CD8-positive, alpha-beta memory T cell (primary cell): ENCODE measurements at regions not wholly inside any gene's neighbourhood (a gene's known extent, or its start where the extent isn't known, plus 50 kb on each side); places are given as distances from the start of the nearest gene placed in this dataset.
"Not testable (repeated sequence)": the region's sequence is repeated elsewhere in the genome, so short reads cannot be mapped to it uniquely, and the experiment has no call there.

Source experiments
- CTCF ChIA-PET: fragments of 350-600 bp; sonication (Branson Sonifier 250); formaldehyde crosslinking; loops from one replicate; lab custom pipeline; 2021; ENCODE audit warnings: antibody characterized with exemption; lab: Charles Lee
- POLR2A ChIA-PET: fragments of 350-600 bp; sonication (Branson Sonifier 250); formaldehyde crosslinking; loops from one replicate; lab custom pipeline; 2021; ENCODE audit warnings: antibody characterized with exemption; lab: Charles Lee
- DNase-seq, 5 donors: peaks; one replicate each; pipeline versions ENCODE4 v3.0.0 to v3.0.0-alpha.2; 2020 to 2022; ENCODE audit warnings: mixed read lengths in 1 of 5
- H3K27ac ChIP-seq: one replicate; pipeline ENCODE4 v1.7.0; 2013; ENCODE audit warnings: low read depth, mild to moderate bottlenecking, low read length, moderate library complexity
- H3K27me3 ChIP-seq: 2 replicates; pipeline ENCODE4 v1.7.0; 2013; ENCODE audit warnings: low read length, mild to moderate bottlenecking; ENCODE audit not compliant: insufficient read depth, poor library complexity, severe bottlenecking
- H3K36me3 ChIP-seq: 2 replicates; pipeline ENCODE4 v1.7.0; 2013; ENCODE audit warnings: mild to moderate bottlenecking, low read length, moderate library complexity; ENCODE audit not compliant: insufficient read depth
- H3K4me1 ChIP-seq: 2 replicates; pipeline ENCODE4 v1.7.0; 2013; ENCODE audit warnings: mild to moderate bottlenecking, low read length, moderate library complexity; ENCODE audit not compliant: insufficient read depth
- H3K4me3 ChIP-seq: 2 replicates; pipeline ENCODE4 v1.7.0; 2013; ENCODE audit warnings: mild to moderate bottlenecking, low read length
- H3K9me3 ChIP-seq: 2 replicates; pipeline ENCODE4 v1.7.0; 2013; ENCODE audit warnings: mild to moderate bottlenecking, low read length
- H3K27ac Mint-ChIP-seq, 8 donors: one replicate each; pipeline ENCODE4 v1.8.0; 2020 to 2021; ENCODE audit warnings: mixed read lengths in 8 of 8, mild to moderate bottlenecking in 6 of 8, inconsistent platforms in 3 of 8, moderate library complexity in 3 of 8
- H3K27me3 Mint-ChIP-seq, 2 donors: one replicate each; pipeline ENCODE4 v1.8.0; 2020 to 2021; ENCODE audit warnings: mixed read lengths in 2 of 2, mild to moderate bottlenecking in 1 of 2, moderate library complexity in 1 of 2
- H3K36me3 Mint-ChIP-seq, 3 donors: one replicate each; pipeline ENCODE4 v1.8.0; 2020 to 2021; ENCODE audit warnings: mixed read lengths in 3 of 3, inconsistent platforms in 1 of 3, mild to moderate bottlenecking in 1 of 3
- H3K4me1 Mint-ChIP-seq, 3 donors: one replicate each; pipeline ENCODE4 v1.8.0; 2020 to 2021; ENCODE audit warnings: mixed read lengths in 3 of 3, inconsistent platforms in 1 of 3, mild to moderate bottlenecking in 1 of 3
- H3K4me3 Mint-ChIP-seq, 7 donors: one replicate each; pipeline ENCODE4 v1.8.0; 2020 to 2021; ENCODE audit warnings: mixed read lengths in 7 of 7, mild to moderate bottlenecking in 6 of 7, moderate library complexity in 4 of 7, inconsistent platforms in 2 of 7
- H3K9me3 Mint-ChIP-seq, 5 donors: one replicate each; pipeline ENCODE4 v1.8.0; 2020 to 2022; ENCODE audit warnings: mixed read lengths in 5 of 5, mild to moderate bottlenecking in 3 of 5, moderate library complexity in 2 of 5, inconsistent platforms in 1 of 5

- no peak overlapping the region for H3K27ac ChIP-seq
- DNase-seq: no peak
- CTCF ChIA-PET: no interaction called here
- H3K4me3 Mint-ChIP-seq: no peak overlapping the region
- no peak overlapping the region for H3K27ac Mint-ChIP-seq
- no peaks in the 10 kb centered on the region for H3K27me3 ChIP-seq
- H3K4me3 ChIP-seq: no peak overlapping the region
- H3K9me3 Mint-ChIP-seq: peaks cover 0 to 5% (median 3%) of the 10 kb centered on the region in 5 donors
- H3K9me3 ChIP-seq: no peaks in the 10 kb centered on the region
- H3K36me3 ChIP-seq: no peaks in the 10 kb centered on the region
- H3K4me1 ChIP-seq: no peaks in the 10 kb centered on the region
- H3K36me3 Mint-ChIP-seq: no peaks in the 10 kb centered on the region
- H3K4me1 Mint-ChIP-seq: no peaks in the 10 kb centered on the region
- no peaks in the 10 kb centered on the region for H3K27me3 Mint-ChIP-seq
- POLR2A ChIA-PET: no interaction called here
Measured at GRCh38 chr11:101715281-101715680, 131.5 kb upstream of the TRPC6 start.

- CTCF ChIA-PET: no interaction called here
- Mint-ChIP-seq H3K36me3 (no peaks in the 10 kb centered on the region), H3K27me3 (peaks cover 0 to 3% of the 10 kb centered on the region in 2 donors), H3K27ac (no peak overlapping the region), H3K4me3 (no peak overlapping the region), H3K4me1 (no peaks in the 10 kb centered on the region), H3K9me3 (peaks cover 0 to 7% (median 2%) of the 10 kb centered on the region in 5 donors)
- Histone ChIP-seq H3K4me1 (no peaks in the 10 kb centered on the region), H3K4me3 (no peak overlapping the region), H3K27ac (no peak overlapping the region), H3K9me3 (no peaks in the 10 kb centered on the region), H3K27me3 (no peaks in the 10 kb centered on the region), H3K36me3 (no peaks in the 10 kb centered on the region)
- no peak for DNase-seq
- POLR2A ChIA-PET: no interaction called here
Measured at GRCh38 chr11:101707477-101707876, 123.7 kb upstream of the TRPC6 start.

- Histone ChIP-seq H3K27ac (no peak overlapping the region), H3K27me3 (no peaks in the 10 kb centered on the region), H3K4me3 (no peak overlapping the region), H3K9me3 (no peaks in the 10 kb centered on the region), H3K36me3 (no peaks in the 10 kb centered on the region), H3K4me1 (no peaks in the 10 kb centered on the region)
- ChIA-PET POLR2A (no interaction called here), CTCF (no interaction called here)
- Mint-ChIP-seq H3K9me3 (peaks cover 0 to 7% (median 2%) of the 10 kb centered on the region in 5 donors), H3K36me3 (no peaks in the 10 kb centered on the region), H3K4me3 (no peak overlapping the region), H3K4me1 (no peaks in the 10 kb centered on the region), H3K27ac (no peak overlapping the region), H3K27me3 (peaks cover 0 to 3% of the 10 kb centered on the region in 2 donors)
- no peak for DNase-seq
Measured at GRCh38 chr11:101706541-101706940, 122.7 kb upstream of the TRPC6 start.

GRCh38 chr11:101705972-101706371, 122.2 kb upstream of the TRPC6 start:
- Histone ChIP-seq H3K27ac (no peak overlapping the region), H3K4me1 (no peaks in the 10 kb centered on the region), H3K9me3 (no peaks in the 10 kb centered on the region), H3K27me3 (no peaks in the 10 kb centered on the region), H3K4me3 (no peak overlapping the region), H3K36me3 (no peaks in the 10 kb centered on the region)
- Mint-ChIP-seq H3K27me3 (peaks cover 0 to 3% of the 10 kb centered on the region in 2 donors), H3K4me1 (no peaks in the 10 kb centered on the region), H3K4me3 (no peak overlapping the region), H3K27ac (no peak overlapping the region), H3K36me3 (no peaks in the 10 kb centered on the region), H3K9me3 (peaks cover 0 to 7% (median 0%) of the 10 kb centered on the region in 5 donors)
- ChIA-PET POLR2A (no interaction called here), CTCF (no interaction called here)
- no peak for DNase-seq

- H3K36me3 ChIP-seq, H3K9me3 Mint-ChIP-seq, CTCF ChIA-PET, H3K9me3 ChIP-seq, H3K27me3 ChIP-seq, H3K27ac ChIP-seq, H3K4me3 ChIP-seq, H3K27me3 Mint-ChIP-seq, H3K4me1 ChIP-seq, POLR2A ChIA-PET, H3K4me1 Mint-ChIP-seq, H3K36me3 Mint-ChIP-seq, DNase-seq, H3K27ac Mint-ChIP-seq, H3K4me3 Mint-ChIP-seq: not testable (repeated sequence)
Measured at GRCh38 chr11:101694869-101695268, 111.1 kb upstream of the TRPC6 start.

GRCh38 chr11:101692980-101693379, 109.2 kb upstream of the TRPC6 start:
- H3K4me1 ChIP-seq: no peaks in the 10 kb centered on the region
- H3K27me3 ChIP-seq: no peaks in the 10 kb centered on the region
- Mint-ChIP-seq H3K4me3 (no peak overlapping the region), H3K27ac (no peak overlapping the region), H3K9me3 (peaks cover 2 to 6% (median 5%) of the 10 kb centered on the region in 5 donors), H3K27me3 (no peaks in the 10 kb centered on the region), H3K36me3 (no peaks in the 10 kb centered on the region), H3K4me1 (no peaks in the 10 kb centered on the region)
- no peaks in the 10 kb centered on the region for H3K36me3 ChIP-seq
- H3K4me3 ChIP-seq: no peak overlapping the region
- POLR2A ChIA-PET: no interaction called here
- CTCF ChIA-PET: no interaction called here
- no peak for DNase-seq
- H3K27ac ChIP-seq: no peak overlapping the region
- H3K9me3 ChIP-seq: no peaks in the 10 kb centered on the region

- H3K27ac ChIP-seq: no peak overlapping the region
- H3K27ac Mint-ChIP-seq: no peak overlapping the region
Measured at GRCh38 chr11:101686514-101686913, 102.7 kb upstream of the TRPC6 start.

GRCh38 chr11:101668236-101668635, 84.4 kb upstream of the TRPC6 start:
- ChIA-PET POLR2A (no interaction called here), CTCF (no interaction called here)
- no peak overlapping the region for H3K4me3 ChIP-seq
- no peaks in the 10 kb centered on the region for H3K4me1 ChIP-seq
- peaks cover 0 to 11% (median 7%) of the 10 kb centered on the region in 5 donors for H3K9me3 Mint-ChIP-seq
- H3K27ac Mint-ChIP-seq: no peak overlapping the region
- H3K36me3 ChIP-seq: no peaks in the 10 kb centered on the region
- H3K36me3 Mint-ChIP-seq: no peaks in the 10 kb centered on the region
- no peak for DNase-seq
- H3K9me3 ChIP-seq: no peaks in the 10 kb centered on the region
- H3K27ac ChIP-seq: no peak overlapping the region
- H3K27me3 ChIP-seq: no peaks in the 10 kb centered on the region
- no peak overlapping the region for H3K4me3 Mint-ChIP-seq
- H3K27me3 Mint-ChIP-seq: no peaks in the 10 kb centered on the region
- no peaks in the 10 kb centered on the region for H3K4me1 Mint-ChIP-seq

More at GRCh38 chr11:101686514-101686913, 102.7 kb upstream of the TRPC6 start:
- Mint-ChIP-seq H3K27me3 (no peaks in the 10 kb centered on the region), H3K4me1 (no peaks in the 10 kb centered on the region), H3K36me3 (no peaks in the 10 kb centered on the region), H3K9me3 (peaks cover 6 to 14% (median 8%) of the 10 kb centered on the region in 5 donors), H3K4me3 (no peak overlapping the region)
- Histone ChIP-seq H3K4me1 (no peaks in the 10 kb centered on the region), H3K36me3 (no peaks in the 10 kb centered on the region), H3K4me3 (no peak overlapping the region), H3K9me3 (no peaks in the 10 kb centered on the region), H3K27me3 (no peaks in the 10 kb centered on the region)
- DNase-seq: no peak
- ChIA-PET POLR2A (no interaction called here), CTCF (no interaction called here)

- no peak overlapping the region for H3K27ac Mint-ChIP-seq
- H3K36me3 Mint-ChIP-seq: no peaks in the 10 kb centered on the region
- no peak overlapping the region for H3K4me3 ChIP-seq
- no peaks in the 10 kb centered on the region for H3K36me3 ChIP-seq
- H3K4me1 ChIP-seq: no peaks in the 10 kb centered on the region
- no peaks in the 10 kb centered on the region for H3K4me1 Mint-ChIP-seq
- POLR2A ChIA-PET: no interaction called here
- DNase-seq: no peak
- H3K27me3 Mint-ChIP-seq: no peaks in the 10 kb centered on the region
- H3K9me3 ChIP-seq: no peaks in the 10 kb centered on the region
- H3K27ac ChIP-seq: no peak overlapping the region
- CTCF ChIA-PET: no interaction called here
- no peak overlapping the region for H3K4me3 Mint-ChIP-seq
- H3K9me3 Mint-ChIP-seq: peaks cover 0 to 16% (median 9%) of the 10 kb centered on the region in 5 donors
- no peaks in the 10 kb centered on the region for H3K27me3 ChIP-seq
Measured at GRCh38 chr11:101666916-101667315, 83.1 kb upstream of the TRPC6 start.
